HEK293 (cell line): ENCODE measurements at regions not wholly inside any gene's neighbourhood (a gene's known extent, or its start where the extent isn't known, plus 50 kb on each side); places are given as distances from the start of the nearest gene placed in this dataset.

Experiments
- CTCF ChIA-PET: fragments of 350-600 bp; formaldehyde crosslinking; extraction: SDS; loops from one replicate; lab custom pipeline; 2021; ENCODE audit warnings: antibody characterized with exemption; lab: Yijun Ruan, JAX
- POLR2A ChIA-PET: fragments of 300-600 bp; formaldehyde crosslinking; extraction: SDS; loops from one replicate; lab custom pipeline; 2020; ENCODE audit warnings: antibody characterized with exemption, inconsistent platforms; lab: Yijun Ruan, JAX
- H3K27ac ChIP-seq: fragments of 200-500 bp; sonication (Bioruptor generic); 2 replicates; pipeline ENCODE4 v1.5.1; 2014; ENCODE audit warnings: low read depth, low read length, control low read depth, inconsistent platforms; ENCODE audit errors: extremely low read depth
- H3K36me3 ChIP-seq, 2 experiments: fragments of 200-500 bp in 1 of 2; sonication (Bioruptor generic) in 1 of 2; 1 replicate in 1 of 2; 2 replicates in 1 of 2; pipeline ENCODE4 v1.5.1; 2014 to 2017; ENCODE audit warnings: inconsistent platforms in 2 of 2, low read length in 2 of 2; ENCODE audit not compliant: control insufficient read depth in 2 of 2, insufficient read depth in 1 of 2
- H3K4me1 ChIP-seq: fragments of 200-500 bp; sonication (Bioruptor generic); 2 replicates; pipeline ENCODE4 v1.5.1; 2014; ENCODE audit warnings: mild to moderate bottlenecking, low read length, inconsistent platforms; ENCODE audit not compliant: control insufficient read depth, insufficient read depth
- H3K4me3 ChIP-seq: 2 replicates; pipeline ENCODE4 v1.5.1; 2011; ENCODE audit warnings: low read depth, mild to moderate bottlenecking, control low read depth, low read length, moderate library complexity
- H3K9me3 ChIP-seq: fragments of 200-500 bp; sonication (Bioruptor generic); 2 replicates; pipeline ENCODE4 v1.5.1; 2014; ENCODE audit warnings: low read depth, low read length, inconsistent platforms; ENCODE audit not compliant: control insufficient read depth, insufficient read depth
- FEZF1 ChIP-seq: fragments of 450-650 bp; formaldehyde crosslinking; IDR thresholded peaks from 2 replicates; pipeline ENCODE4 v1.5.1; 2016; ENCODE audit warnings: missing biosample characterization, missing genetic modification characterization
- GLI2 ChIP-seq: fragments of 450-650 bp; formaldehyde crosslinking; IDR thresholded peaks from 2 replicates; pipeline ENCODE4; 2017; ENCODE audit warnings: missing biosample characterization, missing genetic modification characterization, low read depth, borderline replicate concordance
- KLF7 ChIP-seq: fragments of 450-650 bp; formaldehyde crosslinking; IDR thresholded peaks from 2 replicates; pipeline ENCODE4 v1.5.1; 2016; ENCODE audit warnings: missing biosample characterization, missing genetic modification characterization, borderline replicate concordance
- OSR2 ChIP-seq: fragments of 450-650 bp; formaldehyde crosslinking; IDR thresholded peaks from 2 replicates; pipeline ENCODE4 v1.5.1; 2016; ENCODE audit warnings: missing biosample characterization, missing genetic modification characterization
- OVOL3 ChIP-seq: fragments of 450-650 bp; formaldehyde crosslinking; IDR thresholded peaks from 2 replicates; pipeline ENCODE4 v1.5.1; 2016; ENCODE audit warnings: missing biosample characterization, missing genetic modification characterization
- SCRT1 ChIP-seq: fragments of 450-650 bp; formaldehyde crosslinking; IDR thresholded peaks from 2 replicates; pipeline ENCODE4 v1.5.1; 2016; ENCODE audit warnings: missing biosample characterization, missing genetic modification characterization, borderline replicate concordance
- SP7 ChIP-seq: fragments of 450-650 bp; formaldehyde crosslinking; IDR thresholded peaks from 2 replicates; pipeline ENCODE4 v1.5.1; 2016; ENCODE audit warnings: missing biosample characterization, missing genetic modification characterization
- WT1 ChIP-seq: fragments of 450-650 bp; formaldehyde crosslinking; IDR thresholded peaks from 2 replicates; pipeline ENCODE4 v1.5.1; 2016; ENCODE audit warnings: missing biosample characterization, missing genetic modification characterization
- YY2 ChIP-seq: fragments of 450-650 bp; formaldehyde crosslinking; IDR thresholded peaks from 2 replicates; pipeline ENCODE4 v1.5.1; 2016; ENCODE audit warnings: missing biosample characterization, missing genetic modification characterization
- ZBTB20 ChIP-seq: fragments of 450-650 bp; formaldehyde crosslinking; IDR thresholded peaks from 2 replicates; pipeline ENCODE4 v1.5.1; 2016; ENCODE audit warnings: missing biosample characterization, missing genetic modification characterization
- ZNF140 ChIP-seq: fragments of 450-650 bp; formaldehyde crosslinking; IDR thresholded peaks from 2 replicates; pipeline ENCODE4 v1.5.1; 2016; ENCODE audit warnings: missing biosample characterization, missing genetic modification characterization
- ZNF169 ChIP-seq: fragments of 450-650 bp; formaldehyde crosslinking; IDR thresholded peaks from 2 replicates; pipeline ENCODE4 v1.5.1; 2016; ENCODE audit warnings: missing biosample characterization, missing genetic modification characterization
- ZNF184 ChIP-seq: fragments of 450-650 bp; IDR thresholded peaks from 2 replicates; pipeline ENCODE4 v1.5.1; 2018; ENCODE audit warnings: missing biosample characterization, mild to moderate bottlenecking, missing genetic modification characterization
- ZNF214 ChIP-seq: fragments of 450-650 bp; formaldehyde crosslinking; IDR thresholded peaks from 2 replicates; pipeline ENCODE4 v1.5.1; 2017; ENCODE audit warnings: missing biosample characterization, mild to moderate bottlenecking, missing genetic modification characterization, borderline replicate concordance
- ZNF366 ChIP-seq: fragments of 450-650 bp; formaldehyde crosslinking; conservative IDR thresholded peaks from 2 replicates; pipeline ENCODE4 v1.5.1; 2016; ENCODE audit warnings: missing biosample characterization, missing genetic modification characterization
- ZNF530 ChIP-seq: fragments of 450-650 bp; formaldehyde crosslinking; IDR thresholded peaks from 2 replicates; pipeline ENCODE4 v1.5.1; 2016; ENCODE audit warnings: low read depth, missing biosample characterization, missing genetic modification characterization
- ZNF561 ChIP-seq: fragments of 450-650 bp; IDR thresholded peaks from 2 replicates; pipeline ENCODE4 v1.5.1; 2018; ENCODE audit warnings: missing biosample characterization, missing genetic modification characterization, borderline replicate concordance
- ZNF707 ChIP-seq: fragments of 450-650 bp; formaldehyde crosslinking; IDR thresholded peaks from 2 replicates; pipeline ENCODE4 v1.5.1; 2016; ENCODE audit warnings: missing biosample characterization, missing genetic modification characterization
- ZNF768 ChIP-seq: fragments of 450-650 bp; formaldehyde crosslinking; IDR thresholded peaks from 2 replicates; pipeline ENCODE4 v1.5.1; 2018; ENCODE audit warnings: missing biosample characterization, mild to moderate bottlenecking, missing genetic modification characterization
- ZNF843 ChIP-seq: fragments of 450-650 bp; formaldehyde crosslinking; IDR thresholded peaks from 2 replicates; pipeline ENCODE4 v1.5.1; 2016; ENCODE audit warnings: missing biosample characterization, missing genetic modification characterization
- ZSCAN30 ChIP-seq: fragments of 450-650 bp; IDR thresholded peaks from 2 replicates; pipeline ENCODE4 v1.5.1; 2018; ENCODE audit warnings: missing biosample characterization, mild to moderate bottlenecking, missing genetic modification characterization, moderate library complexity
- TF ChIP-seq, protein P1 (sequence below): fragments of 450-650 bp; IDR thresholded peaks from 2 replicates; pipeline ENCODE4 v1.5.1; 2018; ENCODE audit warnings: missing biosample characterization, mild to moderate bottlenecking, missing genetic modification characterization
- TF ChIP-seq, protein P2 (sequence below): fragments of 450-650 bp; formaldehyde crosslinking; IDR thresholded peaks from 2 replicates; pipeline ENCODE4 v1.5.1; 2016; ENCODE audit warnings: missing biosample characterization, missing genetic modification characterization
- TF ChIP-seq, protein P3 (sequence below): fragments of 450-650 bp; formaldehyde crosslinking; IDR thresholded peaks from 2 replicates; pipeline ENCODE4 v1.5.1; 2016; ENCODE audit warnings: missing biosample characterization, missing genetic modification characterization, low read depth
- TF ChIP-seq, protein P4 (sequence below): fragments of 450-650 bp; formaldehyde crosslinking; IDR thresholded peaks from 2 replicates; pipeline ENCODE4 v1.5.1; 2016; ENCODE audit warnings: missing biosample characterization, missing genetic modification characterization
- TF ChIP-seq, protein P5 (sequence below): fragments of 450-650 bp; formaldehyde crosslinking; IDR thresholded peaks from 2 replicates; pipeline ENCODE4 v1.5.1; 2017; ENCODE audit warnings: missing biosample characterization, mild to moderate bottlenecking, missing genetic modification characterization, moderate library complexity
- TF ChIP-seq, protein P6 (sequence below): fragments of 450-650 bp; formaldehyde crosslinking; IDR thresholded peaks from 2 replicates; pipeline ENCODE4 v1.5.1; 2016; ENCODE audit warnings: missing biosample characterization, missing genetic modification characterization, low read depth

DNA sequence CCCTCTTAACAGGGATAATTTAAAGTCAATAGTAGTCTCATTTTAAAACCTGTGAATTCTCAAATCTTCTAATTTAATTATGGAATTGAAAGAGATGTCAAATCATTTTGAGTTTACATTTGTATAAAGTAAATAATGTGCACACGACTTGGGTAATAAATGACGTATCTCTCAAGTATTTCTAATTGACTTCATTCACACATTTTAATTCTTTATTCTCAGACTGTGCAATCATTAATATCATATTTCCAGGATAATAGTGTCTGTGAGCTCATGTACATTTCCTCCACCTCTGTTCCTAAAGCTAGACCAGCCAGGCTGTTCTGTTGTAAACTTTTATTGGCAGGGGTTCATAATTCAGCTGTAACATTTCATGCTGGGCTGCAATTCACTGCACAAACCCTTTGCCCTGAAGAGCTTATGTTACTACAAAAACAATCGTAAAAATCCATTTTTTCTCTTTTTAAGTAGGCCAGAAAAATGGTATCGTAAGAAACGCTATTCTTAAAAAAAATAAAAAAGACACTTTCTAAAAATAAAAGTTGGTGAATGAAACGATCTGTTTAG is 1103.1 kb upstream of the TENM3 start:
- no peaks in the 10 kb centered on the region for H3K9me3 ChIP-seq
- no peaks in the 10 kb centered on the region for H3K36me3 ChIP-seq
- ChIA-PET CTCF (interaction anchor here (0.6 to 0.9 kb wide), 3 partner anchors 389 to 1385 kb away, joined by 3 to 4 read pairs (median 3); no protein-coding TSS in a partner anchor), POLR2A (no interaction called here)
- no peak overlapping the region for H3K4me3 ChIP-seq
- H3K4me1 ChIP-seq, result no peaks in the 10 kb centered on the region
- no peak overlapping the region for H3K27ac ChIP-seq
- TF ChIP-seq, protein P1, sequence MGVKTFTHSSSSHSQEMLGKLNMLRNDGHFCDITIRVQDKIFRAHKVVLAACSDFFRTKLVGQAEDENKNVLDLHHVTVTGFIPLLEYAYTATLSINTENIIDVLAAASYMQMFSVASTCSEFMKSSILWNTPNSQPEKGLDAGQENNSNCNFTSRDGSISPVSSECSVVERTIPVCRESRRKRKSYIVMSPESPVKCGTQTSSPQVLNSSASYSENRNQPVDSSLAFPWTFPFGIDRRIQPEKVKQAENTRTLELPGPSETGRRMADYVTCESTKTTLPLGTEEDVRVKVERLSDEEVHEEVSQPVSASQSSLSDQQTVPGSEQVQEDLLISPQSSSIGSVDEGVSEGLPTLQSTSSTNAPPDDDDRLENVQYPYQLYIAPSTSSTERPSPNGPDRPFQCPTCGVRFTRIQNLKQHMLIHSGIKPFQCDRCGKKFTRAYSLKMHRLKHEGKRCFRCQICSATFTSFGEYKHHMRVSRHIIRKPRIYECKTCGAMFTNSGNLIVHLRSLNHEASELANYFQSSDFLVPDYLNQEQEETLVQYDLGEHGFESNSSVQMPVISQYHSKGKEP (tag by site-specific recombination), result peak; percentile 93
- TF ChIP-seq OVOL3 (tag by site-specific recombination) (no peak), ZNF707 (tag by site-specific recombination) (no peak), ZBTB20 (tag by site-specific recombination) (no peak), KLF7 (tag by site-specific recombination) (no peak), ZNF366 (peak; percentile 57), YY2 (tag by site-specific recombination) (no peak), WT1 (0 out of 2 replicates have a peak, but pooled peaks have one; percentile 33), ZNF530 (tag by site-specific recombination) (no peak), ZNF843 (tag by site-specific recombination) (peak; percentile 49), ZNF214 (tag by site-specific recombination) (no peak), SCRT1 (tag by site-specific recombination) (no peak), ZNF561 (no peak), ZNF184 (tag by site-specific recombination) (no peak), ZNF169 (no peak), ZSCAN30 (tag by site-specific recombination) (peak; percentile 35; the same call in 1 of the 2 replicates), GLI2 (tag by site-specific recombination) (no peak), SP7 (tag by site-specific recombination) (0 out of 2 replicates have a peak, but pooled peaks have one; percentile 19), ZNF768 (tag by site-specific recombination) (peak; percentile 55; the same call in 1 of the 2 replicates), OSR2 (tag by site-specific recombination) (peak; percentile 45; the same call in 1 of the 2 replicates), ZNF140 (tag by site-specific recombination) (no peak), FEZF1 (peak; percentile 53)
- TF ChIP-seq, protein P2, sequence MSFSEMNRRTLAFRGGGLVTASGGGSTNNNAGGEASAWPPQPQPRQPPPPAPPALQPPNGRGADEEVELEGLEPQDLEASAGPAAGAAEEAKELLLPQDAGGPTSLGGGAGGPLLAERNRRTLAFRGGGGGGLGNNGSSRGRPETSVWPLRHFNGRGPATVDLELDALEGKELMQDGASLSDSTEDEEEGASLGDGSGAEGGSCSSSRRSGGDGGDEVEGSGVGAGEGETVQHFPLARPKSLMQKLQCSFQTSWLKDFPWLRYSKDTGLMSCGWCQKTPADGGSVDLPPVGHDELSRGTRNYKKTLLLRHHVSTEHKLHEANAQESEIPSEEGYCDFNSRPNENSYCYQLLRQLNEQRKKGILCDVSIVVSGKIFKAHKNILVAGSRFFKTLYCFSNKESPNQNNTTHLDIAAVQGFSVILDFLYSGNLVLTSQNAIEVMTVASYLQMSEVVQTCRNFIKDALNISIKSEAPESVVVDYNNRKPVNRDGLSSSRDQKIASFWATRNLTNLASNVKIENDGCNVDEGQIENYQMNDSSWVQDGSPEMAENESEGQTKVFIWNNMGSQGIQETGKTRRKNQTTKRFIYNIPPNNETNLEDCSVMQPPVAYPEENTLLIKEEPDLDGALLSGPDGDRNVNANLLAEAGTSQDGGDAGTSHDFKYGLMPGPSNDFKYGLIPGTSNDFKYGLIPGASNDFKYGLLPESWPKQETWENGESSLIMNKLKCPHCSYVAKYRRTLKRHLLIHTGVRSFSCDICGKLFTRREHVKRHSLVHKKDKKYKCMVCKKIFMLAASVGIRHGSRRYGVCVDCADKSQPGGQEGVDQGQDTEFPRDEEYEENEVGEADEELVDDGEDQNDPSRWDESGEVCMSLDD, result no peak
- TF ChIP-seq, protein P3, sequence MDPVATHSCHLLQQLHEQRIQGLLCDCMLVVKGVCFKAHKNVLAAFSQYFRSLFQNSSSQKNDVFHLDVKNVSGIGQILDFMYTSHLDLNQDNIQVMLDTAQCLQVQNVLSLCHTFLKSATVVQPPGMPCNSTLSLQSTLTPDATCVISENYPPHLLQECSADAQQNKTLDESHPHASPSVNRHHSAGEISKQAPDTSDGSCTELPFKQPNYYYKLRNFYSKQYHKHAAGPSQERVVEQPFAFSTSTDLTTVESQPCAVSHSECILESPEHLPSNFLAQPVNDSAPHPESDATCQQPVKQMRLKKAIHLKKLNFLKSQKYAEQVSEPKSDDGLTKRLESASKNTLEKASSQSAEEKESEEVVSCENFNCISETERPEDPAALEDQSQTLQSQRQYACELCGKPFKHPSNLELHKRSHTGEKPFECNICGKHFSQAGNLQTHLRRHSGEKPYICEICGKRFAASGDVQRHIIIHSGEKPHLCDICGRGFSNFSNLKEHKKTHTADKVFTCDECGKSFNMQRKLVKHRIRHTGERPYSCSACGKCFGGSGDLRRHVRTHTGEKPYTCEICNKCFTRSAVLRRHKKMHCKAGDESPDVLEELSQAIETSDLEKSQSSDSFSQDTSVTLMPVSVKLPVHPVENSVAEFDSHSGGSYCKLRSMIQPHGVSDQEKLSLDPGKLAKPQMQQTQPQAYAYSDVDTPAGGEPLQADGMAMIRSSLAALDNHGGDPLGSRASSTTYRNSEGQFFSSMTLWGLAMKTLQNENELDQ, result no peak
- TF ChIP-seq, protein P4, sequence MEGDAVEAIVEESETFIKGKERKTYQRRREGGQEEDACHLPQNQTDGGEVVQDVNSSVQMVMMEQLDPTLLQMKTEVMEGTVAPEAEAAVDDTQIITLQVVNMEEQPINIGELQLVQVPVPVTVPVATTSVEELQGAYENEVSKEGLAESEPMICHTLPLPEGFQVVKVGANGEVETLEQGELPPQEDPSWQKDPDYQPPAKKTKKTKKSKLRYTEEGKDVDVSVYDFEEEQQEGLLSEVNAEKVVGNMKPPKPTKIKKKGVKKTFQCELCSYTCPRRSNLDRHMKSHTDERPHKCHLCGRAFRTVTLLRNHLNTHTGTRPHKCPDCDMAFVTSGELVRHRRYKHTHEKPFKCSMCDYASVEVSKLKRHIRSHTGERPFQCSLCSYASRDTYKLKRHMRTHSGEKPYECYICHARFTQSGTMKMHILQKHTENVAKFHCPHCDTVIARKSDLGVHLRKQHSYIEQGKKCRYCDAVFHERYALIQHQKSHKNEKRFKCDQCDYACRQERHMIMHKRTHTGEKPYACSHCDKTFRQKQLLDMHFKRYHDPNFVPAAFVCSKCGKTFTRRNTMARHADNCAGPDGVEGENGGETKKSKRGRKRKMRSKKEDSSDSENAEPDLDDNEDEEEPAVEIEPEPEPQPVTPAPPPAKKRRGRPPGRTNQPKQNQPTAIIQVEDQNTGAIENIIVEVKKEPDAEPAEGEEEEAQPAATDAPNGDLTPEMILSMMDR (tag by site-specific recombination), result no peak
- TF ChIP-seq, protein P5, sequence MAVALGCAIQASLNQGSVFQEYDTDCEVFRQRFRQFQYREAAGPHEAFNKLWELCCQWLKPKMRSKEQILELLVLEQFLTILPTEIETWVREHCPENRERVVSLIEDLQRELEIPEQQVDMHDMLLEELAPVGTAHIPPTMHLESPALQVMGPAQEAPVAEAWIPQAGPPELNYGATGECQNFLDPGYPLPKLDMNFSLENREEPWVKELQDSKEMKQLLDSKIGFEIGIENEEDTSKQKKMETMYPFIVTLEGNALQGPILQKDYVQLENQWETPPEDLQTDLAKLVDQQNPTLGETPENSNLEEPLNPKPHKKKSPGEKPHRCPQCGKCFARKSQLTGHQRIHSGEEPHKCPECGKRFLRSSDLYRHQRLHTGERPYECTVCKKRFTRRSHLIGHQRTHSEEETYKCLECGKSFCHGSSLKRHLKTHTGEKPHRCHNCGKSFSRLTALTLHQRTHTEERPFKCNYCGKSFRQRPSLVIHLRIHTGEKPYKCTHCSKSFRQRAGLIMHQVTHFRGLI, result peak; percentile 40; the same call in 1 of the 2 replicates
- TF ChIP-seq, protein P6, sequence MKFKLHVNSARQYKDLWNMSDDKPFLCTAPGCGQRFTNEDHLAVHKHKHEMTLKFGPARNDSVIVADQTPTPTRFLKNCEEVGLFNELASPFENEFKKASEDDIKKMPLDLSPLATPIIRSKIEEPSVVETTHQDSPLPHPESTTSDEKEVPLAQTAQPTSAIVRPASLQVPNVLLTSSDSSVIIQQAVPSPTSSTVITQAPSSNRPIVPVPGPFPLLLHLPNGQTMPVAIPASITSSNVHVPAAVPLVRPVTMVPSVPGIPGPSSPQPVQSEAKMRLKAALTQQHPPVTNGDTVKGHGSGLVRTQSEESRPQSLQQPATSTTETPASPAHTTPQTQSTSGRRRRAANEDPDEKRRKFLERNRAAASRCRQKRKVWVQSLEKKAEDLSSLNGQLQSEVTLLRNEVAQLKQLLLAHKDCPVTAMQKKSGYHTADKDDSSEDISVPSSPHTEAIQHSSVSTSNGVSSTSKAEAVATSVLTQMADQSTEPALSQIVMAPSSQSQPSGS (tag by site-specific recombination), result peak; percentile 80
